ENCODE measurements at regions not wholly inside any gene's neighbourhood (a gene's known extent, or its start where the extent isn't known, plus 50 kb on each side); places are given as distances from the start of the nearest gene placed in this dataset.

DNA sequence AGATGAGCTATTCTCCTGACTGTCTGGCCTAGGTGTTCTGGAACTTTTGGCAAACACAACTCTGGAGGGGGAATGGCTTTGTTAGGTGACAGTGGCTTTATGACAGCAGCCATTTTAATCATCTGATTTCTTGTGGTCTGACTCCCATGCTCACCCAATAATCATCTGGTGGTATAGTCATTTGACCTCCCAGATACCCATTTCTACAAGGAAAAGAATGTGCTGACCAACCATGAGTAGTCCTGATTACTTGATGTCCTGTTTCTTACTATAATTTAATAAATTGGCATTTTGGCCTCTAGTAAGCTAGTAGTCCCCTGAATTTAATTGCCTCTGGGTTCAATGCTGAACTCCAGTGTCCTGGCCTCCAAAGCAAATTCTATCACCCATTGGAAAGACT lies 109.9 kb upstream of the DUSP21 start:
- H3K4me3 ChIP-seq (ENCODE audit: low read depth, low read length), result no peak overlapping the region
- DNase-seq (ENCODE audit: low read depth), result no peak
- TF ChIP-seq, protein P1, sequence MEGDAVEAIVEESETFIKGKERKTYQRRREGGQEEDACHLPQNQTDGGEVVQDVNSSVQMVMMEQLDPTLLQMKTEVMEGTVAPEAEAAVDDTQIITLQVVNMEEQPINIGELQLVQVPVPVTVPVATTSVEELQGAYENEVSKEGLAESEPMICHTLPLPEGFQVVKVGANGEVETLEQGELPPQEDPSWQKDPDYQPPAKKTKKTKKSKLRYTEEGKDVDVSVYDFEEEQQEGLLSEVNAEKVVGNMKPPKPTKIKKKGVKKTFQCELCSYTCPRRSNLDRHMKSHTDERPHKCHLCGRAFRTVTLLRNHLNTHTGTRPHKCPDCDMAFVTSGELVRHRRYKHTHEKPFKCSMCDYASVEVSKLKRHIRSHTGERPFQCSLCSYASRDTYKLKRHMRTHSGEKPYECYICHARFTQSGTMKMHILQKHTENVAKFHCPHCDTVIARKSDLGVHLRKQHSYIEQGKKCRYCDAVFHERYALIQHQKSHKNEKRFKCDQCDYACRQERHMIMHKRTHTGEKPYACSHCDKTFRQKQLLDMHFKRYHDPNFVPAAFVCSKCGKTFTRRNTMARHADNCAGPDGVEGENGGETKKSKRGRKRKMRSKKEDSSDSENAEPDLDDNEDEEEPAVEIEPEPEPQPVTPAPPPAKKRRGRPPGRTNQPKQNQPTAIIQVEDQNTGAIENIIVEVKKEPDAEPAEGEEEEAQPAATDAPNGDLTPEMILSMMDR (IDR thresholded peaks at IDR 0.05; ENCODE audit: insufficient read depth, low read length), result no peak

DNA sequence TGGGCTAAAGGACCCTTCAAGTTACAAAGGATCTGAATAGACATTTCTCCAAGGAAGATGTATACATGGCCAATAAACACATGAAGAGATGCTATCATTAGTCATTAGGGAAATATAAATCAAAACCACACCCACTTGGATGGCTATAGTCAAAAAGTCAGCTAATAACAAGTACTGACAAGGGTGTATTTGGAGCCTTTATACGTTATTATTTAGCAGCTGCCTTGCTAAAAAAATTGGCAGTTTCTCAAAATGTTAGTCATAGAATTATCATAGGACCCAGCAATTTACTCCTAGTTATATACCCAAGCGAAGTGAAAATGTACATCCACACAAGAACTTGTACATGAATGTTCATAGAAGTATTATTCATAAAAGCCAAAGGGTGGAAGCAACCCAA lies 112.7 kb upstream of the DUSP21 start:
- no peak overlapping the region for H3K4me3 ChIP-seq (ENCODE audit: low read depth, low read length)
- TF ChIP-seq, protein P1 (IDR thresholded peaks at IDR 0.05; ENCODE audit: insufficient read depth, low read length), result no peak
- DNase-seq (ENCODE audit: low read depth), result peak; percentile 32

DNA sequence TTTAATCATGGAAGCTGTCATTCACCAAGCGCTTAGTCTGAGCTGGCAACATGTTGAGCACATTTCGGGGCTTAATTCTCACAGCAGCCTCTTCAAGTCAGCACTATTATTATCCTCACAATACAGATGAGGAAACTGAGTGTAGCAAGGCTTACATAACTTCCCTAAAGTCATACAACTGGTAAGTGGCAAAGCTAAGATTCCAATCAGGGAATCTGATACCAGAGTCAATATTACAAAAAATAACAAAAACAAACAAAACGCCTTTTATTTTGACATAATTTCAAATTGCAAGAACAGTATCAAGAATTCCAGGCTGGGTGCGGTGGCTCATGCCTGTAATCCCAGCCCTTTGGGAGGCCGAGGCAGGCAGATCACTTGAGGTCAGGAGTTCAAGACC lies 120.4 kb upstream of the DUSP21 start:
- DNase-seq (ENCODE audit: low read depth), result no peak
- TF ChIP-seq, protein P1 (IDR thresholded peaks at IDR 0.05; ENCODE audit: insufficient read depth, low read length), result no peak
- no peak overlapping the region for H3K4me3 ChIP-seq (ENCODE audit: low read depth, low read length)

DNA sequence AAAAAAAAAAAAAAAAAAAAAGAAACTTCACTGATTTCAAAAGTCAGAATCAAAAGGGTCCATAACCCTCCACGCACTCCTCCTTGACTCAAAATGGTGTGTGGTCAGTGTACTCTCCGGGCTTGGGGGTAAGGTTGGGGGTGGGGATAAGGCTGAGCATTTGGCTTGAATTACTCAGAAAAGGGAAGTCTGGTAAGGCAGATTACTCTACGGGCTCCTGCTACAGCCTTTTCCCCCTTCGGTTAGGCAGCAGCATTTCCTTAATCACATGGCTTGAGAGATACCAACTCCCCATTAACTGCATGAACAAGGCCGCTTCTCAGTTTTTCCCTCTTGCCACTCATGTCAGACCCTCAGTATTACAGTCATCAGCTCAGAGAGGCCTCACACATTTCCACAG lies 135.4 kb upstream of the DUSP21 start:
- no peak overlapping the region for H3K4me3 ChIP-seq (ENCODE audit: low read depth, low read length)
- TF ChIP-seq, protein P1 (IDR thresholded peaks at IDR 0.05; ENCODE audit: insufficient read depth, low read length), result no peak
- no peak for DNase-seq (ENCODE audit: low read depth)

- TF ChIP-seq, protein P1 (IDR thresholded peaks at IDR 0.05; ENCODE audit: insufficient read depth, low read length), result no peak
- H3K4me3 ChIP-seq (ENCODE audit: low read depth, low read length), result no peak overlapping the region
- no peak for DNase-seq (ENCODE audit: low read depth)
These were observed 137.8 kb upstream of the DUSP21 start for GRCh38 chrX:44705817-44706551.

- no peak overlapping the region for H3K4me3 ChIP-seq (ENCODE audit: low read depth, low read length)
- no peak for DNase-seq (ENCODE audit: low read depth)
- TF ChIP-seq, protein P1 (IDR thresholded peaks at IDR 0.05; ENCODE audit: insufficient read depth, low read length), result no peak
These were observed 145.5 kb upstream of the DUSP21 start for GRCh38 chrX:44698357-44698756.

- DNase-seq (ENCODE audit: low read depth), result no peak
- H3K4me3 ChIP-seq (ENCODE audit: low read depth, low read length), result no peak overlapping the region
- TF ChIP-seq, protein P1 (IDR thresholded peaks at IDR 0.05; ENCODE audit: insufficient read depth, low read length), result no peak
These were observed 150.6 kb upstream of the DUSP21 start for GRCh38 chrX:44693255-44693654.
